Keratinocyte (primary cell): ENCODE measurements at regions not wholly inside any gene's neighbourhood (a gene's known extent, or its start where the extent isn't known, plus 50 kb on each side); places are given as distances from the start of the nearest gene placed in this dataset.

Source experiments
- DNase-seq: peaks from one replicate; pipeline ENCODE4 v3.0.0-alpha.2; 2011; ENCODE audit warnings: low read depth, missing footprints, low spot score
- FAIRE-seq: peaks from 2 replicates; lab custom pipeline; 2011; peaks lifted over from hg19 to GRCh38; lab: Jason Lieb, UNC
- H2AFZ ChIP-seq: 2 replicates; pipeline ENCODE4 v1.6.0; 2012; ENCODE audit warnings: low read length, control low read depth, inconsistent platforms; ENCODE audit not compliant: control insufficient read depth
- H3K27ac ChIP-seq: 2 replicates; pipeline ENCODE4 v1.5.1; 2011; ENCODE audit warnings: low read length; ENCODE audit not compliant: control insufficient read depth, insufficient read depth
- H3K27me3 ChIP-seq: 3 replicates; pipeline ENCODE4 v1.6.0; 2011; ENCODE audit warnings: low read length; ENCODE audit not compliant: control insufficient read depth, insufficient read depth; ENCODE audit errors: extremely low read depth
- H3K36me3 ChIP-seq, 2 experiments: 2 replicates in 1 of 2; 3 replicates in 1 of 2; pipeline ENCODE4 v1.5.1; 2011; ENCODE audit warnings: low read length in 2 of 2, mild to moderate bottlenecking in 1 of 2; ENCODE audit not compliant: control insufficient read depth in 2 of 2, insufficient read depth in 2 of 2; ENCODE audit errors: extremely low read depth in 1 of 2
- H3K4me1 ChIP-seq: 3 replicates; pipeline ENCODE4 v1.5.1; 2011; ENCODE audit warnings: low read length; ENCODE audit not compliant: control insufficient read depth, insufficient read depth; ENCODE audit errors: extremely low read depth
- H3K4me2 ChIP-seq: 3 replicates; pipeline ENCODE4 v1.6.0; 2011; ENCODE audit warnings: low read depth, low read length; ENCODE audit not compliant: control insufficient read depth, insufficient read depth; ENCODE audit errors: extremely low read depth
- H3K4me3 ChIP-seq, 3 experiments: fragments of 200-600 bp in 1 of 3; sonication (generic) in 1 of 3; 2 replicates in 2 of 3; 3 replicates in 1 of 3; pipeline ENCODE4 v1.5.1; 2011 to 2016; ENCODE audit warnings: low read length in 3 of 3, mild to moderate bottlenecking in 3 of 3, control low read depth in 2 of 3, inconsistent platforms in 1 of 3, low read depth in 1 of 3, mixed read lengths in 1 of 3, mixed run types in 1 of 3, moderate library complexity in 1 of 3; ENCODE audit not compliant: control insufficient read depth in 2 of 3, insufficient read depth in 2 of 3; ENCODE audit errors: extremely low read depth in 1 of 3
- H3K79me2 ChIP-seq: 2 replicates; pipeline ENCODE4 v1.6.0; 2012; ENCODE audit warnings: low read length; ENCODE audit not compliant: control insufficient read depth, insufficient read depth
- H3K9ac ChIP-seq: 3 replicates; pipeline ENCODE4 v1.6.0; 2011; ENCODE audit warnings: low read length; ENCODE audit not compliant: control insufficient read depth, insufficient read depth; ENCODE audit errors: extremely low read depth
- H3K9me1 ChIP-seq: 3 replicates; pipeline ENCODE4 v1.6.0; 2011; ENCODE audit warnings: low read length; ENCODE audit not compliant: control insufficient read depth, insufficient read depth; ENCODE audit errors: extremely low read depth
- H3K9me3 ChIP-seq: 2 replicates; pipeline ENCODE4 v1.5.1; 2012; ENCODE audit warnings: low read depth, low read length; ENCODE audit not compliant: control insufficient read depth
- H4K20me1 ChIP-seq: 3 replicates; pipeline ENCODE4 v1.6.0; 2011; ENCODE audit warnings: low read length; ENCODE audit not compliant: control insufficient read depth, insufficient read depth; ENCODE audit errors: extremely low read depth
- CTCF ChIP-seq, 3 experiments: IDR thresholded peaks in 1 of 3; conservative IDR thresholded peaks in 1 of 3; optimal IDR thresholded peaks in 1 of 3; 2 replicates in 2 of 3; 3 replicates in 1 of 3; pipeline versions ENCODE3 to v1.5.1; 2011; ENCODE audit warnings: low read length in 3 of 3, mild to moderate bottlenecking in 3 of 3, moderate library complexity in 2 of 3, control low read depth in 1 of 3, inconsistent platforms in 1 of 3; ENCODE audit not compliant: insufficient read depth in 2 of 3; ENCODE audit errors: extremely low read depth in 1 of 3
- EZH2 ChIP-seq: IDR thresholded peaks from one replicate; pipeline ENCODE4 v1.6.1; 2012; ENCODE audit warnings: inconsistent platforms, mild to moderate bottlenecking, low read length, moderate library complexity
- dilution Hi-C: fragments of 300-500 bp; cut with MboI; formaldehyde crosslinking; loops from one replicate; pipeline ENCODE4 v1.7.0; 2020; ENCODE audit warnings: low sequenced_read_pairs; ENCODE audit not compliant: extremely low pct_ligation_motif_present

GRCh38 chr3:853489-853888 lies 239.3 kb upstream of the CNTN6 start:
- Histone ChIP-seq H3K36me3 (no peaks in the 10 kb centered on the region), H3K4me2 (no peak overlapping the region), H3K9me3 (no peaks in the 10 kb centered on the region), H2AFZ (no peak overlapping the region), H3K27me3 (no peaks in the 10 kb centered on the region), H3K4me3 (no peak overlapping the region), H3K27ac (no peak overlapping the region), H3K4me1 (no peaks in the 10 kb centered on the region), H3K9me1 (no peaks in the 10 kb centered on the region), H4K20me1 (no peaks in the 10 kb centered on the region), H3K9ac (no peak overlapping the region), H3K79me2 (no peaks in the 10 kb centered on the region)
- dilution Hi-C loops, result no loop called here
- DNase-seq, result no peak
- no peak for TF ChIP-seq EZH2
- TF ChIP-seq CTCF (optimal IDR thresholded peaks at IDR 0.05 in 1 of 3, IDR thresholded peaks at IDR 0.05 in 1 of 3, conservative IDR thresholded peaks at IDR 0.05 in 1 of 3; ENCODE audit: extremely low read depth in 1 of 3, insufficient read depth in 2 of 3, low read length in 3 of 3), result no peak
- FAIRE-seq, result no peak

- Histone ChIP-seq H3K27me3 (no peaks in the 10 kb centered on the region), H3K9me1 (no peaks in the 10 kb centered on the region), H3K4me2 (no peak overlapping the region), H3K9ac (no peak overlapping the region), H4K20me1 (no peaks in the 10 kb centered on the region), H2AFZ (no peak overlapping the region), H3K4me3 (no peak overlapping the region), H3K9me3 (no peaks in the 10 kb centered on the region), H3K27ac (no peak overlapping the region), H3K4me1 (no peaks in the 10 kb centered on the region), H3K36me3 (no peaks in the 10 kb centered on the region), H3K79me2 (no peaks in the 10 kb centered on the region)
- dilution Hi-C loops, result no loop called here
- FAIRE-seq (no peak), DNase-seq (no peak)
- TF ChIP-seq CTCF (optimal IDR thresholded peaks at IDR 0.05 in 1 of 3, IDR thresholded peaks at IDR 0.05 in 1 of 3, conservative IDR thresholded peaks at IDR 0.05 in 1 of 3; ENCODE audit: extremely low read depth in 1 of 3, insufficient read depth in 2 of 3, low read length in 3 of 3), result no peak
- no peak for TF ChIP-seq EZH2
These were observed 233.7 kb upstream of the CNTN6 start for GRCh38 chr3:859135-859534.
